GM18858 (cell line): ENCODE measurements at regions not wholly inside any gene's neighbourhood (a gene's known extent, or its start where the extent isn't known, plus 50 kb on each side); places are given as distances from the start of the nearest gene placed in this dataset.
"Not testable (repeated sequence)": the region's sequence is repeated elsewhere in the genome, so short reads cannot be mapped to it uniquely, and the experiment has no call there.

Source experiments
- ATAC-seq: cut with Tn5 transposase; IDR thresholded peaks from one replicate; pipeline ENCODE4 v1.9.1; 2021; ENCODE audit not compliant: unreplicated experiment

GRCh38 chr12:90233168-90234100 is 524.8 kb upstream of the ATP2B1 start:
- ATAC-seq: no peak

GRCh38 chr12:90229407-90230170 is 521.0 kb upstream of the ATP2B1 start:
- no peak for ATAC-seq

GRCh38 chr12:90226211-90226610 is 517.6 kb upstream of the ATP2B1 start:
- ATAC-seq: no peak

GRCh38 chr12:90216815-90217214 is 508.2 kb upstream of the ATP2B1 start:
- peak; percentile 40 for ATAC-seq

GRCh38 chr12:90216020-90216552 is 507.4 kb upstream of the ATP2B1 start:
- no peak for ATAC-seq

DNA sequence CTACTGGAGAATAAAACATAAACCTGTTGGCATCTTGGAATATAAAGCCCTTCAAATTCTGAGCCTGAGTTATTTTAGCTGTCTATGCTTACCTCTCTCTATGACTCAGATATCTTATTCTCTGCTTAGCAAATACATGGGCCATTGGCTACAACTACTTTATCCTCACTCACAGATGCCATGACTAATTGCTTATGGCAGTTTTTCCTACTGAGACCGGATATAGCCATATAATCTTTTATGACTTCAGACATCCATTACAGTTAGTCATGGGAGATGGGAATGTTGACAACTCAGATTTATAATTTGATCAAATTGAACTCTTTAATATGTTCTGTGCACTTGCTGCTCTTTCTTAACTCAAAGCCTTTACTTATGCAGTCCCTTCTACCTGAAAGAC is 502.4 kb upstream of the ATP2B1 start:
- ATAC-seq: no peak

- no peak for ATAC-seq
Observed at GRCh38 chr12:90209029-90209428, 500.4 kb upstream of the ATP2B1 start.

DNA sequence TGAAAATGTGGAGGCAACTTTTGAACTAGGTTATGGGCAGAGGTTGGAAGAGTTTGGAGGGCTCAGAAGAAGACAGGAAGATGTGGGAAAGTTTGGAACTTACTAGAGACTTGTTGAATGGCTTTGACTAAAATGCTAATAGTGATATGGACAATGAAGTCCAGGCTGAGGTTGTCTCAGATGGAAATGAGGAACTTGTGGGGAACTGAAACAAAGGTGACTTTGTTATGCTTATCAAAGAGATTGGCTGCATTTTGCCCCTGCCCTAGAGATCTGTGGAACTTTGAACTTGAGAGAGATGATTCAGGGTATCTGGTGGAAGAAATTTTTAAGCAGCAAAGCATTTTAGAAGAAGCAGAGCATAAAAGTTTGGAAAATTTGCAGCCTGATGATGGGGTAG is 499.7 kb upstream of the ATP2B1 start:
- not testable (repeated sequence) for ATAC-seq

GRCh38 chr12:90207799-90208198 is 499.2 kb upstream of the ATP2B1 start:
- ATAC-seq: no peak

- ATAC-seq: no peak
Observed at GRCh38 chr12:90205165-90205564, 496.5 kb upstream of the ATP2B1 start.

DNA sequence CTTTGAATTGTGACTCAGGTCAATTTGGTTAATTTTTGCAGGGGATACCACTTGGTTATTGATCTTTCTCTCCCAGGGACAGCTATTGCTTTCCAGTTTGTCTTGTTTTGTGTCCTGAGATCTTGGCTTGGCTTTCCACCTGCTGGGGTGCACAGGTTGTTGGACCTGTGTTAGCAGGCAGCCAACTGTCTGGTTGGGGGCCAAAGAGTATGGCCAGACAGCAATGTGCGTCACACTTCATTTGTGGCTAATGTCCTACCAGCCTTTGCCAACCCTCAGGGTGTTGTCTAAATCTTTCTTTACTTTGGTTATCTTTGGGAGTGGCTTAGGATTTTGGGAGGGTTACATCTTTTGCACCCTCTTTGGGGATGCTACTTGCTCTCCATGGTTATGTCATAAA is 494.9 kb upstream of the ATP2B1 start:
- no peak for ATAC-seq

DNA sequence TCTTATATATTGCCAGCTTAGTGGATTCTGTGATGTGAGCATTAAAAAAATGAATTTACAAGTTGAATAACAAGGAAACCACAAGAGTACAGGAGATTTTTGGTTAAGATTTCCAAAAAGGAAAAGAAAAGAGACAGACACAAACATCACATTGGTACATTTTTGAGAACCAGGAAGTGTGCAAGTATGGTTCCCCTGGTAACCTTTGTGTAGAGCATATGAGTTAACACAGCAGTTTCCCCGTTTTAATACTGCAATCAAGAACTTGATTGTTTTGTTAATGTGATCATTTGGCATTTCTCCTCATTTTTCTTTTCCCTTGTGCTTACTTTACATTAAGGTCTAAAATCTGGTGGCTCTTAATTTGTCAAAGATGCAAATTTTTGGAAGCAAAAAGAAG is 490.4 kb upstream of the ATP2B1 start:
- ATAC-seq: no peak

DNA sequence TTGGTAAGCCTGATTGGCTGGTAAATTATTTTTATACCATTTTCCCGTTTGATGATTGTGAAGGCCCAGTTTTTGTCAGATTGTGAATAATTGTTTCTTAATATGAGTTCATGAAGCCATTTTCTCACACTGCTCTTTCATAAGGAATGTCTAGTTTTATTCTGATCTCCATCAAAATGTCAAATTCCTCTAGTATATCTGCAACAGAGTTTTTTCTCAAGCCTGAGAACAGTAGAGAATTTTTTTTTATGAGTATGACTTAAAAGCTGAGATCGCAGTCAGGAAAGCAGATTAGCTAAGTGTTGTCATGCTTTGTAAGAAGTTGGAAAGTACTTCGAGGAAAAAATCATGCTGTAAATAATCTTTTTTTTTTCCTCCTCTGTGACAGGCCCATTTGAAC is 484.9 kb upstream of the ATP2B1 start:
- ATAC-seq: no peak

DNA sequence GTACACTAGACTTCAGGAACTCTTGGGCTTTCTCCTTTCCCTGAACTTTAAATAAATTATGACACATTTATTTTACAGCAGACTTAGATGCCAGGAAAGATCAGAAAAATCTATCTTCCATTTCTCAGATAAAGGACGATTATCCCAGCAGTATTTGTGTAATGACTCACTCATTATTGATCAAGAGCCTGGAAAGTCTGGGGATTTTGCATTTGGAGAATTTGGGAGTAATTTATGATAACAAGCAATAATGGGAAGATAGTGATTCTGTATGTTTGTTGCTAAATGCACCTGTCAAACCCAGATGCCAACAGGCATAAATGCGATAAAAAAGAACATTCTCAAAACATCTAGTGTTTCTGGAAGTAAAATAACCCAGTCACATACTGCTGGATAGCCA is 480.2 kb upstream of the ATP2B1 start:
- ATAC-seq: no peak

DNA sequence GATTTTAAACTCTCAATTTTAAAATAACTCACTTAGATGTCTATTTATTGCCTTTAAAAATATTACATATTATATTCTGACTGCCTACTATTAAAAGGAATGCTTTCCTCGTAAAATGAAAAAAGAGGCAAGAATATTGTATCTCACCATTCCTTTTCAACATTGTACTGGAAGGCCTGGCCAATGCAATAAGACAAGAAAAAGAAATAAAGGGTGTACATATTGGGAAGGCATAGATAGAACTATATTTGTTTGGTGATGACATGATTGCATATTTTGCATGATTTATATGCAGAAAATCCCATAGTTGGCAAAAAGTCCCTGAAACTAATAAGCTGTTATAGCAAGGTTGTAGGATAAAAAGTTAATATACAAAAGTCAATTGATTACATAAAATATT is 474.6 kb upstream of the ATP2B1 start:
- ATAC-seq: no peak

DNA sequence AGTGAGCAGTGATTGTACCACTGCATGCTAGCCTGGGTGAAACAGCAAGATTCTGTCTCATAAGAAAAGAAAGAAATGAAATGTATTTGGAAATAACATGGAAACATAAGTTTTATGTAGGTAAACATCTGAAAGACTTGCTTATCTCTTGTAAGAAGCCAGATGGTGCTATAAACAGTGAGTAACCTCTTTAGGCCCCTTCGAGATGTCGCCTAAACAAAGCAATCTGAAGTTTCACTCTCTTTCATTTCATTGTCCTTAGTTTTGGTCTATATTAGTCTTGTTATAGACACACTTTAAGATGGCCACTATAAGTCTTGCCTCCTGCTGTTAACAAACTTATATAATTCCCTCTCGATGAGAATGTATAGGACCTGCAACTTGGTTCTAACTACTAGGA is 472.6 kb upstream of the ATP2B1 start:
- ATAC-seq: no peak

- ATAC-seq: no peak
Observed at GRCh38 chr12:90174956-90175355, 466.3 kb upstream of the ATP2B1 start.

GRCh38 chr12:90174198-90174510 is 465.5 kb upstream of the ATP2B1 start:
- ATAC-seq: peak; percentile 80

DNA sequence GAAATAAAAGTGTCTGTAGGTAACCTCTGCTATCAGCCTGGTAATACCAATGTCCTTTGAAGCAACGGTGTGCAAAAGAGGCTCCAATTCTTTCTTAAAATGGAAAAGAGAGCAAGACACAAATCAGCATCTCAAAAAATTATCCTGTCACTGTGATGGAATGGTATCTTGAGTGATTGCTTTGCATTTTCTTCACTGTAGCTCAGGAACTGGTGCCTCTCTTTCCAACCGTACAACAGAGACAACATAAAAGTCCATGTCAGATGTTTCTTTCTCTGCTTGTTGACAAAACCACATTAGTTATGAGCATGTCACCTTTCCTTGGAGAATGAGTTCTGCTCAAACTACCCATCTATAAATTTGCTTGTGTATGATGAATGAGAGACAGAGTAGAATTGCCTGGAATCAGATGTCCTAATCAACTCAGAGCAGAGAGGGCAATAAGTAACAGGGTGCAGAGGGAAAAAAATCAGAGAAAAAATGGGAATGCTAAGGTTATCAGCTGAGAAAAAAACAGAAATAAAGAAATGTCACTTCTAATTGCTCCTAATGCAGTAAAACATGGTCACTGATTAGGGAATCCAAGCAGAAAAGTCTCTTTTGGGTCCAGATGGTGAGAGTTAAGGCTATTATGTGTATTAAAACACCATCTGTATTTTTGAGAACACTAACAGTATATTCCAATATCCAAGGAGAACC is 465.0 kb upstream of the ATP2B1 start:
- no peak for ATAC-seq

GRCh38 chr12:90172524-90172923 is 463.9 kb upstream of the ATP2B1 start:
- no peak for ATAC-seq

DNA sequence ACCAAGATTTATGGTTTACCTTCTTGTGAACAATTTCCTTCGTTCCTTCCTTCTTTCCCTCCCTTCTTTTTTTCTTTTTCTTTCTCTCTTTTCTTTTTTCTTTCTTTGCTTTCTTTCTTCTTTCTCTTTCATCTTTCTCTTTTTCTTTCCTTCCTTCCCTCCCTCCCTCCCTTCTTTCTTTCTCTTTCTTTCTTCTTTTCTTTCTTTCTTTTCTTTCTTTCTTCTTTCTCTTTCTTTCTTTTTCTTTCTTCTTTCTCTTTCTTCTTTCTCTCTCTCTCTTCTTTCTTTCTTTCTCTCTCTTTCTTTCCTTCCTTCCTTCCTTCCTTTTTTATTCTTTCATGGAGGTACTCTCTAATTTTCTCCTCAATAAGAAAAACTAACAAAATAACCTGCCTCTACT is 462.1 kb upstream of the ATP2B1 start:
- no peak for ATAC-seq
